IMR-90 (cell line): ENCODE measurements at regions not wholly inside any gene's neighbourhood (a gene's known extent, or its start where the extent isn't known, plus 50 kb on each side); places are given as distances from the start of the nearest gene placed in this dataset.

Source experiments
- ATAC-seq: fragments of 200-7000 bp; cut with Tn5 transposase; 2 replicates; pipeline ENCODE4 v1.9.1; 2020; ENCODE audit warnings: low read depth, mild to moderate bottlenecking, moderate library complexity
- BruUV-seq: library from RNA; stranded (reverse); fragments of 400-500 nt; replicated peaks from 2 replicates; lab custom pipeline; 2021; lab: Mats Ljungman, UMichigan
- CTCF ChIA-PET: fragments of 300-600 bp; formaldehyde crosslinking; extraction: SDS; loops from one replicate; lab custom pipeline; 2021; ENCODE audit warnings: antibody characterized with exemption; lab: Yijun Ruan, JAX
- POLR2A ChIA-PET: fragments of 300-600 bp; sonication (Branson Sonifier 250); formaldehyde crosslinking; loops from one replicate; lab custom pipeline; 2022; ENCODE audit warnings: antibody characterized with exemption; ENCODE audit not compliant: unreplicated experiment; lab: Charles Lee
- DNase-seq: peaks from one replicate; pipeline ENCODE4 v3.0.0; 2013
- H2AFZ ChIP-seq: replicated peaks from 2 replicates; pipeline ENCODE3; 2013; ENCODE audit warnings: low read length, mild to moderate bottlenecking; ENCODE audit not compliant: poor library complexity
- H2AK5ac ChIP-seq: 2 replicates; pipeline ENCODE4 v1.6.1; 2013; ENCODE audit warnings: low read depth, low read length, inconsistent platforms
- H2AK9ac ChIP-seq: replicated peaks from 2 replicates; pipeline ENCODE3; 2013; ENCODE audit warnings: mild to moderate bottlenecking, low read depth, low read length, moderate library complexity; ENCODE audit not compliant: poor library complexity
- H2BK120ac ChIP-seq: 2 replicates; pipeline ENCODE4 v1.6.1; 2013; ENCODE audit warnings: low read depth, low read length, inconsistent platforms
- H2BK15ac ChIP-seq: 3 replicates; pipeline ENCODE4 v1.6.1; 2013; ENCODE audit warnings: low read depth, low read length, inconsistent platforms
- H2BK20ac ChIP-seq: 2 replicates; pipeline ENCODE4 v1.6.1; 2013; ENCODE audit warnings: low read depth, mild to moderate bottlenecking, inconsistent platforms, low read length, moderate library complexity
- H2BK5ac ChIP-seq: 2 replicates; pipeline ENCODE4 v1.6.1; 2013; ENCODE audit warnings: mild to moderate bottlenecking, low read depth, low read length, inconsistent platforms; ENCODE audit not compliant: poor library complexity, severe bottlenecking
- H3K14ac ChIP-seq: replicated peaks from 2 replicates; pipeline ENCODE4 v1.6.1; 2013; ENCODE audit warnings: low read depth, low read length, inconsistent platforms
- H3K18ac ChIP-seq: 2 replicates; pipeline ENCODE4 v1.6.1; 2013; ENCODE audit warnings: low read depth, low read length, control low read depth
- H3K23ac ChIP-seq: 2 replicates; pipeline ENCODE4 v1.6.1; 2013; ENCODE audit warnings: low read depth, low read length, inconsistent platforms
- H3K27ac ChIP-seq: 2 replicates; pipeline ENCODE4 v1.5.1; 2013; ENCODE audit warnings: mild to moderate bottlenecking, control low read depth, low read length; ENCODE audit not compliant: insufficient read depth
- H3K27me3 ChIP-seq: 2 replicates; pipeline ENCODE4 v1.6.1; 2013; ENCODE audit warnings: low read length; ENCODE audit not compliant: control insufficient read depth, insufficient read depth
- H3K36me3 ChIP-seq: 2 replicates; pipeline ENCODE4 v1.6.1; 2013; ENCODE audit warnings: low read length, mixed read lengths; ENCODE audit not compliant: control insufficient read depth, insufficient read depth
- H3K4ac ChIP-seq: 2 replicates; pipeline ENCODE4 v1.6.1; 2013; ENCODE audit warnings: low read depth, low read length, inconsistent platforms
- H3K4me1 ChIP-seq: 2 replicates; pipeline ENCODE4 v1.6.1; 2013; ENCODE audit warnings: low read length, mixed read lengths; ENCODE audit not compliant: control insufficient read depth, insufficient read depth
- H3K4me2 ChIP-seq: 2 replicates; pipeline ENCODE4 v1.6.1; 2013; ENCODE audit warnings: low read depth, mild to moderate bottlenecking, control low read depth, low read length, moderate library complexity
- H3K4me3 ChIP-seq: 2 replicates; pipeline ENCODE4 v1.5.1; 2013; ENCODE audit warnings: low read depth, mild to moderate bottlenecking, control low read depth, low read length, moderate library complexity; ENCODE audit not compliant: insufficient read depth
- H3K56ac ChIP-seq: 2 replicates; pipeline ENCODE4 v1.6.1; 2013; ENCODE audit warnings: low read length, inconsistent platforms; ENCODE audit not compliant: insufficient read depth; ENCODE audit errors: extremely low read depth
- H3K79me1 ChIP-seq, 2 experiments: 2 replicates each; pipeline ENCODE4 v1.6.1; 2013; ENCODE audit warnings: low read length in 2 of 2, inconsistent platforms in 1 of 2, low read depth in 1 of 2
- H3K9ac ChIP-seq: 2 replicates; pipeline ENCODE4 v1.6.1; 2013; ENCODE audit warnings: low read depth, low read length, control low read depth
- H3K9me1 ChIP-seq: 2 replicates; pipeline ENCODE4 v1.6.1; 2013; ENCODE audit warnings: low read length, inconsistent platforms; ENCODE audit not compliant: insufficient read depth
- H3K9me3 ChIP-seq: 2 replicates; pipeline ENCODE4 v1.6.1; 2013; ENCODE audit warnings: low read length; ENCODE audit not compliant: control insufficient read depth, insufficient read depth
- H4K20me1 ChIP-seq: 2 replicates; pipeline ENCODE4 v1.6.1; 2013; ENCODE audit warnings: low read length, inconsistent platforms; ENCODE audit not compliant: insufficient read depth
- H4K5ac ChIP-seq: 2 replicates; pipeline ENCODE4 v1.6.1; 2013; ENCODE audit warnings: mild to moderate bottlenecking, low read depth, low read length, control low read depth
- H4K8ac ChIP-seq, 2 experiments: 2 replicates each; pipeline ENCODE4 v1.6.1; 2013; ENCODE audit warnings: low read depth in 2 of 2, low read length in 2 of 2, control low read depth in 1 of 2, inconsistent platforms in 1 of 2
- H4K91ac ChIP-seq: 2 replicates; pipeline ENCODE4 v1.6.1; 2013; ENCODE audit warnings: low read depth, low read length, inconsistent platforms; ENCODE audit not compliant: insufficient read depth
- CEBPB ChIP-seq: IDR thresholded peaks from 2 replicates; pipeline ENCODE4 v1.6.1; 2012; ENCODE audit warnings: low read depth, low read length, improper control_type of control experiment
- MXI1 ChIP-seq: IDR thresholded peaks from 2 replicates; pipeline ENCODE4 v1.6.1; 2012; ENCODE audit warnings: low read depth, mild to moderate bottlenecking, low read length, moderate library complexity, borderline replicate concordance
- WGBS, 2 experiments: methylation state at CpG; one replicate each; pipeline versions ENCODE4 v1.1.5 to v1.1.7; 2013; ENCODE audit warnings: missing lambda C conversion rate in 2 of 2; ENCODE audit not compliant: insufficient read length in 1 of 2; ENCODE audit errors: extremely low coverage in 2 of 2; 5-methylcytosine and 5-hydroxymethylcytosine counted together
- dilution Hi-C: fragments of 300-500 bp; cut with HindIII; formaldehyde crosslinking; loops from one replicate; pipeline ENCODE4 v1.14.3; 2018; ENCODE audit warnings: low sequenced_read_pairs; ENCODE audit not compliant: unreplicated experiment
- in situ Hi-C: fragments of 300-500 bp; cut with MboI; formaldehyde crosslinking; loops from 3 replicates; pipeline ENCODE4 v1.14.3; 2019; ENCODE audit warnings: low sequenced_read_pairs, inconsistent platforms, mixed read lengths
- intact Hi-C: fragments of 100-400 bp; cut with micrococcal nuclease; formaldehyde crosslinking; loops from 2 replicates; pipeline ENCODE4 v1.10.0; 2022

DNA sequence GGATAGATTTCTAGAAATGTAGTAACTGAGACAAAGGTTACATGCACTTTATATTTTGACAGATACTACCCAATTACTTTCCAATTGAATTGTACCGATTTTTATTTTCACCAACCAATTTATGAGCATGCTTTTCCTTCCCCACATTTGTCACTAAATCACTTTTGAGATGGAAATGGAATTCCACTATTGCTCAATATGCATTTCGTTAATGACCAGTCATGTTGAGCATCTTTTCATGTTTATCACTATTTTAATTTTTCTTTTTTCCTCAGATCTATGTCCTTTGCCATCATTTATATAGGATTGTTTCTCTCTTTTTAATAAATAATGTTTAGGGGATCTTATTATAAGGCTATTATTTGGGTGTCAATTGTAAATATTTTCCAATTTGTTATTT is 102.8 kb upstream of the SMIM36 start:
- Histone ChIP-seq H4K8ac (no peak overlapping the region), H2BK15ac (no peak overlapping the region), H2AFZ (no peak overlapping the region), H3K18ac (no peak overlapping the region), H3K9me3 (no peaks in the 10 kb centered on the region), H4K5ac (no peak overlapping the region), H2BK5ac (no peak overlapping the region), H2AK5ac (no peak overlapping the region), H3K4me3 (no peak overlapping the region), H3K79me1 (no peaks in the 10 kb centered on the region), H3K9me1 (peaks cover 4% of the 10 kb centered on the region; the same call in 1 of the 2 replicates), H3K14ac (no peak overlapping the region), H3K27ac (no peak overlapping the region), H3K4ac (no peak overlapping the region), H3K56ac (no peak overlapping the region), H3K27me3 (no peaks in the 10 kb centered on the region; the same call in 1 of the 2 replicates), H4K91ac (no peak overlapping the region), H2AK9ac (no peak overlapping the region), H3K9ac (no peak overlapping the region), H2BK20ac (no peak overlapping the region), H4K20me1 (peaks cover 9% of the 10 kb centered on the region), H3K4me2 (no peak overlapping the region), H2BK120ac (no peak overlapping the region), H3K4me1 (peaks cover 11% of the 10 kb centered on the region), H3K36me3 (no peaks in the 10 kb centered on the region), H3K23ac (no peak overlapping the region)
- ChIA-PET CTCF (no interaction called here), POLR2A (no interaction called here)
- no peak for ATAC-seq
- intact Hi-C loops = no loop called here
- no peak for DNase-seq
- dilution Hi-C loops = no loop called here
- no TSS peak for BruUV-seq
- in situ Hi-C loops = no loop called here
- WGBS, 2 experiments = no CpG with 5 or more reads among the region's 2 CpGs
- TF ChIP-seq MXI1 (no peak), CEBPB (peak; percentile 60)
